Mesothelial cell of epicardium (in vitro differentiated cells): ENCODE measurements at regions not wholly inside any gene's neighbourhood (a gene's known extent, or its start where the extent isn't known, plus 50 kb on each side); places are given as distances from the start of the nearest gene placed in this dataset.

Experiments used
- DNase-seq, 2 experiments: peaks; one replicate each; pipeline ENCODE4 v3.0.0; 2021; ENCODE audit warnings: low spot score in 2 of 2; ENCODE audit not compliant: unreplicated experiment in 2 of 2
- H3K27ac Mint-ChIP-seq: 2 replicates; pipeline ENCODE4 v1.8.0; 2021; ENCODE audit warnings: mixed read lengths
- H3K27me3 Mint-ChIP-seq: 2 replicates; pipeline ENCODE4 v1.8.0; 2021; ENCODE audit warnings: low read depth, mixed read lengths
- H3K36me3 Mint-ChIP-seq: 2 replicates; pipeline ENCODE4 v1.8.0; 2021; ENCODE audit warnings: mixed read lengths
- H3K4me1 Mint-ChIP-seq: 2 replicates; pipeline ENCODE4 v1.8.0; 2021; ENCODE audit warnings: mixed read lengths
- H3K4me3 Mint-ChIP-seq: 2 replicates; pipeline ENCODE4 v1.8.0; 2021; ENCODE audit warnings: mild to moderate bottlenecking, moderate library complexity, mixed read lengths
- H3K9me3 Mint-ChIP-seq: 2 replicates; pipeline ENCODE4 v1.8.0; 2021; ENCODE audit warnings: mixed read lengths
- TF ChIP-seq, protein P1 (sequence below): fragments of 200-600 bp; sonication (generic); IDR thresholded peaks from one replicate; pipeline ENCODE4 v1.5.0; 2021; ENCODE audit warnings: antibody characterized with exemption; ENCODE audit not compliant: unreplicated experiment

GRCh38 chr22:49253656-49254055 is 574.0 kb downstream of the BRD1 start:
- Mint-ChIP-seq H3K27ac (no peak overlapping the region), H3K27me3 (peaks cover 5% of the 10 kb centered on the region), H3K4me1 (no peaks in the 10 kb centered on the region), H3K36me3 (no peaks in the 10 kb centered on the region), H3K4me3 (no peak overlapping the region), H3K9me3 (no peaks in the 10 kb centered on the region)
- TF ChIP-seq, protein P1, sequence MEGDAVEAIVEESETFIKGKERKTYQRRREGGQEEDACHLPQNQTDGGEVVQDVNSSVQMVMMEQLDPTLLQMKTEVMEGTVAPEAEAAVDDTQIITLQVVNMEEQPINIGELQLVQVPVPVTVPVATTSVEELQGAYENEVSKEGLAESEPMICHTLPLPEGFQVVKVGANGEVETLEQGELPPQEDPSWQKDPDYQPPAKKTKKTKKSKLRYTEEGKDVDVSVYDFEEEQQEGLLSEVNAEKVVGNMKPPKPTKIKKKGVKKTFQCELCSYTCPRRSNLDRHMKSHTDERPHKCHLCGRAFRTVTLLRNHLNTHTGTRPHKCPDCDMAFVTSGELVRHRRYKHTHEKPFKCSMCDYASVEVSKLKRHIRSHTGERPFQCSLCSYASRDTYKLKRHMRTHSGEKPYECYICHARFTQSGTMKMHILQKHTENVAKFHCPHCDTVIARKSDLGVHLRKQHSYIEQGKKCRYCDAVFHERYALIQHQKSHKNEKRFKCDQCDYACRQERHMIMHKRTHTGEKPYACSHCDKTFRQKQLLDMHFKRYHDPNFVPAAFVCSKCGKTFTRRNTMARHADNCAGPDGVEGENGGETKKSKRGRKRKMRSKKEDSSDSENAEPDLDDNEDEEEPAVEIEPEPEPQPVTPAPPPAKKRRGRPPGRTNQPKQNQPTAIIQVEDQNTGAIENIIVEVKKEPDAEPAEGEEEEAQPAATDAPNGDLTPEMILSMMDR: no peak
- no peak for DNase-seq

DNA sequence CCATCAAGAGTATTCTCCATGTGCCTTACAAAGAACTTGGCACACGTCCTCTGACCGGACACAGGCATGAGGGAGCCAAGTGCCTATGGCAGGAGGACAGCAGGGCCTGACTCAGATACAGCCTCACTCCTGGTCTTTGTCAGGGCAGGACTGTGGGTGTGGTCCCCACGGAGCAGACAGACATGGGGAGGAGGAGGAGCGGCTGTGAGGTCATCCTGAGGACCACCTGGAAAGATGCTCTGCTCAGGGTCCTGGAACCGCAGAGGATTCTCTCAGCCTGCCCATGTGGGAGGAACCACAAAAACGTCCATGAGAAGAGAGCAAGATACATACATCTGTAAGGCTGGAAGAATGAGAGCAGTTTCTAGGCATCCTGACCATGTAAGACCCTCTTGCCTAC is 576.3 kb downstream of the BRD1 start:
- H3K9me3 Mint-ChIP-seq: no peaks in the 10 kb centered on the region
- H3K27ac Mint-ChIP-seq: no peak overlapping the region
- H3K4me1 Mint-ChIP-seq: no peaks in the 10 kb centered on the region
- H3K4me3 Mint-ChIP-seq: no peak overlapping the region
- TF ChIP-seq, protein P1: no peak
- peaks cover 8% of the 10 kb centered on the region for H3K27me3 Mint-ChIP-seq
- no peaks in the 10 kb centered on the region for H3K36me3 Mint-ChIP-seq
- DNase-seq: no peak

- Mint-ChIP-seq H3K9me3 (peaks cover 8% of the 10 kb centered on the region), H3K27me3 (peaks cover 6% of the 10 kb centered on the region), H3K27ac (no peak overlapping the region), H3K4me3 (no peak overlapping the region), H3K4me1 (no peaks in the 10 kb centered on the region), H3K36me3 (no peaks in the 10 kb centered on the region)
- TF ChIP-seq, protein P1: no peak
- DNase-seq: no peak
These were observed 580.3 kb downstream of the BRD1 start for GRCh38 chr22:49247194-49247924.

GRCh38 chr22:49244466-49245420 is 582.9 kb downstream of the BRD1 start:
- TF ChIP-seq, protein P1: no peak
- Mint-ChIP-seq H3K4me3 (no peak overlapping the region), H3K9me3 (peaks cover 8% of the 10 kb centered on the region), H3K36me3 (no peaks in the 10 kb centered on the region), H3K27me3 (peaks cover 3% of the 10 kb centered on the region), H3K4me1 (no peaks in the 10 kb centered on the region), H3K27ac (no peak overlapping the region)
- DNase-seq: no peak

DNA sequence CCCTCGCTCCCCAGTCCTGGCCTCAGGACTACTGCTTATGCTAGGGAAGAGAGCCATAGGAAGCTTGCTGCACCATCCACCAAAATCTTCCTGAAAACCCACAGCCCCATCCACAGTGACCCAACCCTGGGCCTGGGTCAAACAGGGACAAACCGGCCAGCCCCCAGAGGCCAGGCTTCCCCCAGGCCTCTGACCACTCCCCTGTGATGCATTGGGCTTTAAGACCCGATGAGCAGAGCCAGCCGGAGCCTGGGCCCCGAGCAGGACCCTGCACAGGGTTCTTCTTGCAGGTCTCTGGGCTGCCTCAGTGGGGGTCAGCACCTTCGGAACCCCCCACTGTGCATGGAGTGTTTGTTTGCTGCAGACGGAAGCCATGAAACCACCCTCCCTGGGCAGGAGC is 583.7 kb downstream of the BRD1 start:
- Mint-ChIP-seq H3K27me3 (peaks cover 3% of the 10 kb centered on the region), H3K4me3 (no peak overlapping the region), H3K9me3 (peaks cover 8% of the 10 kb centered on the region), H3K4me1 (no peaks in the 10 kb centered on the region), H3K27ac (no peak overlapping the region), H3K36me3 (no peaks in the 10 kb centered on the region)
- TF ChIP-seq, protein P1: no peak
- DNase-seq: no peak
